Tongue (tissue), 1 donor: ENCODE measurements at regions not wholly inside any gene's neighbourhood (a gene's known extent, or its start where the extent isn't known, plus 50 kb on each side); places are given as distances from the start of the nearest gene placed in this dataset.

Source experiments
- DNase-seq: peaks from one replicate; pipeline ENCODE4 v3.0.0-alpha.2; 2015

DNA sequence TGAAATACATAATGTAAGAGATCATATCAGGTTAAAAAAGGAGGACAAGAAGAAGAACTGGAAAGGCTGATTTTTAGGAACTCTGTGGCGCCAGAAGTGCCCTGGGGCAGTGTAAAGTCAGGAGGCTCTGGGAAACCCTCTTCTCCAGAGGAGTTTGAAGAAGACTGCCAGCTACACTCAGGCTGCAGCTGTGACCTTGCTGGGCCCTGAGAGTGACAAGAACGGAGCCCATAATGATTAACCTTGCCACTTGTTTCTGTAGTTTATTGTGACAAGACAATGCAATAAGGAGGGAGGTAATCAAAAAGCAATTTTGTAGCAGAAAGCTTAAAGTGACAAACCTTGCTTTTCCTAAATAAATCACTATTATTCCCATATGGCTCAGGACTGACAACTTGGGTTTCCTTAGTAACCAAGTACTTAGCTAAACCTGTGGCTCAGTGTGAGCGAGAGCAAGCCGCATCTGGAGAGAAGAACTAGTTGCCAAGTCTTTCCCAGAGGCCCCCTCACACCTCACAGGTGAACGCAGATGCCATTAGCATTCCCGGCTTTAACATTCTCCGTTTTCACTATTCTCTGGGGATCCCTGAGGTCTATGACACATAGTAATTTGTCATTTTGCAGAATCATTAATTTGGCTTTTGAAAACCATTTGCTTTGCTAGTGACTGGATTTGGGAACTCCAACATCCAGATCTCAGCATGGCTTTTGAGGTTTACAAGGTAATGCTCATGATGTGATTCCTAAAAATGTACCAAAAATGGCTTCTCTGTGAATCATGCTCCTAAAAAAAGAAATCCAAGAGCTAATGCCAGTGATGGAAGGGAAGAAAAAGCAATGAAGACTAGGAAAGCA is 115.9 kb downstream of the OMA1 start:
- peak; percentile 11 for DNase-seq

DNA sequence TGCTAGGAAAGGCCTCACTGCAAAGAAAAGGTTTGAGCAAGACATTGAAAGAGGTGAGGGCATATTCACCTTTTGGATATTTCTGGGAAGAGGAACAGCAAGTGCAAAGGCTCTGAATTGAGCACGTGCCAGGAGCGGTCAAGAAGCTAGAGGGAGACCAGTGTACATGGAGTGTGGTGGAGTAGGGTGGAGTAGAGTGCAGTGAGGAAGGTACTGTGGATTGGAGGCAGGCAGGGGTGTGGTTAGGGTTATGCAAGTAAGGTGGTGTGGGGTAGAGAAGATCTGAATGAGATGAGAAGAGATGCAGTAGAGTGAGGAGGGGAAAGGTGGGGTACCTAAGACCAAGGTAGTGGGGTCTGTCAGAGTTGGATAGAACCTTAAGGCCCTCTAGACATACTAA is 119.6 kb downstream of the OMA1 start:
- DNase-seq: no peak

DNA sequence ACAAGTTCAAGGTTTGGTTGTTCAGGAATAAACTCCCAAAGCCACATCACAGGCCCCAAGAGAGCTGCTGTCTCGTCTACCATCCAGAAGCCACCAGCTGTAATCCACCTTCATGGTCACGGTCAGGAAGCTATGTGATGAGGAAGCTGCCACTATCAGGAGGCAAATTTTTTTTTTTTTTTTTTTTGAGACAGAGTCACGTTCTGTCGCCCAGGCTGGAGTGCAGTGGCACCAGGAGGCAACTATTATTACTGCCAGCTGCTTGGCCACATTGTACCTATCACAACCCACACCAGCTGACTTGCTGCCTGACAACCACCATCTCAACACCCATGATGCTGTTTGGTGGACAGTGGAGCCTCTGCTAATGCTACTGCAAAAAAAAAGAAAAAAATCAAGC is 124.1 kb downstream of the OMA1 start:
- no peak for DNase-seq

DNA sequence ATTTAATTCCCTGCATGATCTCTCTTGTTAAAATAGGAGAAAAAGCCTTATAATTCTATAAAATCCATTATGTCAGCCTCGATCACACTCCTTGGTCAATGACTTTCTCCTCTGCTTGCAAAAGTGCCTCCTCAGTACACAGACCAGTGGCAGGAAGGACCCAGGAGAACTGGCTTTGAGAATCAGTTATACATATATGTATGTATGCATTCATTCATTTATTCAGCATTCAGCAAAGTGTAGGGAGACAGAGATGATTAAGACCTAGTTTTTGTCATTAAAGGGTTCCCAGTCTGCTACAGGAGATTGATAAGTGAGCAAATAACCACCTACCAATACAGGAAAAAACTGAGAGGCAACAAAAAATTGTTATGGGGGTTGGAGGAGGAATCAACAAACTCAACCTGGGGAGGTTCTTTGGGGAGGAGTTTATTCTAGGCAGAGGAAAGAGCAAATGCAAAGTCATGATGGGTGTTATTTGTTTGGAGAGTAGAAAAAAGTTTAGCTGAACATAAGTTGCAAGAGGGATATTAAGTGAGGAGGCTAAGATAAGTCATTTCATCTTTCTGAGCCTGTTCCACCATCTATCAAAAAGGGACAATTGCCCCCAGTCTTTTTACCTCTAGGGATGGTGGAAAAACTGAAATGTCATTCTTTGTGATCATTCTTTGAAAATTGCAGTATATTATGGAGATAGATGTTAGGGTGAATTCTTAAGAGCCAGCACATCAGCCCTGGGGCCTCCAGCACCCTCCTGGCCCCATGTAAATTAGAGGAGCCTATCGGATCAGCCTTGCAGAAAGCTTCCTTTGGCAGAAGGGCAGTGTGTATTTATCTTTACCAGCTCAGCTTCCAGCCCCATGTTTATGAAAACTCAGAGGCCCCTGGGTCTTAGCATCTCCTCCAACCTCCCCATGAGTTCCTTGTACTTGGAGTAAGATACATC is 128.0 kb downstream of the OMA1 start:
- DNase-seq: no peak

DNA sequence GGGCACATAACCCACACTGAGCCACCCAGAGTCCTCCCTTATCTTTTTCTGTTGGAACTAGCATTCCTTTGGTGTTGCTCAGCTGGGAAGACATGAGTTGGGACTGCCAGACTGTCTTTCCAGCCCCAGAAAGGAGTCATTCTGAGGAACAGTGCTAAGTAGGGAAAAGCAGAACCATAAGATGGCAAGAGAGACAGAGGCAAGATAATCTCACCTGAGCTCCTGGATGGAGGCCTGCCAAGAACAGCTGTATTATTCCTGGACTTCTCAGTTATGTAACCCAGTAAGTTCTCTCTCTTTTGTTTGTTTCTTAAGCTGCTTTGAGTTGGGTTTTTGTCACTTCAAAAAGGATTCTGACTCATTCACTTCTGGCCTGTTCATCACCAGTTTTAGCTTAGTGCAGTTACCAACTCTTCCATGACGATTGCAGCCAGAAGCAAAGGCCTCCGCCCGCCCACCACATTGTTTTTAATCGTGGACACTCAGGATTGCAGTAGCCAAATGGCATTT is 134.4 kb downstream of the OMA1 start:
- no peak for DNase-seq

DNA sequence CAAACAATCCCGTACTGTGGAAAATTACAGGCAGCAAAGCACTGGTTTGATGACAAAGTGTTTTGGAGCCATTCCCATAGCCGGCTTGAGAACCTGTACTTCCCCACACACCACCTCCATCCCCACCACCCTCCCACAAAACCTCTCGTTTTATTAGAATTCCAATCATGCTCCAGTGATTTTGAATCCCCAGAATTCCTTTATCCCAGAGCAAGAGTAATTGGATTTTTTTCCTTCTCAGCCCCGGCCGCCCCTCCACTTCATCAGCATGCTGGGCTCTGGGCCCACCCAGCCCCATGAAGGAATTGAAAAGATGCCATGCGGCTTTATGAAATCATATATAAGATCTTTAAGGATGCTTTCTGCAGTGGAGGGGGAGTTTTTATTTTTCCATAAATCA is 136.6 kb downstream of the OMA1 start:
- no peak for DNase-seq

DNA sequence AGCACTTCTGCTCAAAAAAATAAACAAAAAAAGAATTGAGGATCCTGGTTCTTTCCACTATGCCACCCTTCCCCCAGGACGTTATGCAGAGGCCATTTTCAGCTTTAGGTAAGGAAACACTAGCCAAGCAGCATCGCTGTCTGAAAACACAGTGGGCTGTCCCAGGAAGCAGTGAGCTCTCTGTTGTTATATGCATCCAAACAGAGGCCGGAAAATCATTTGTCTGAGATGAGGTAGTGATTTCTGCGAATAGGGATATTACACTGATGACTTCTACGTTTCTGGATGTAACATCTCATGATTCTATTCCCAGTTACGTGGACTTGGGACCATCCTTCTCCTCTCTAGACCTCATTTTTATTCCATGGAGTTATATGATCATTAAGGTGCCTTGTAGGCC is 137.2 kb downstream of the OMA1 start:
- no peak for DNase-seq

DNA sequence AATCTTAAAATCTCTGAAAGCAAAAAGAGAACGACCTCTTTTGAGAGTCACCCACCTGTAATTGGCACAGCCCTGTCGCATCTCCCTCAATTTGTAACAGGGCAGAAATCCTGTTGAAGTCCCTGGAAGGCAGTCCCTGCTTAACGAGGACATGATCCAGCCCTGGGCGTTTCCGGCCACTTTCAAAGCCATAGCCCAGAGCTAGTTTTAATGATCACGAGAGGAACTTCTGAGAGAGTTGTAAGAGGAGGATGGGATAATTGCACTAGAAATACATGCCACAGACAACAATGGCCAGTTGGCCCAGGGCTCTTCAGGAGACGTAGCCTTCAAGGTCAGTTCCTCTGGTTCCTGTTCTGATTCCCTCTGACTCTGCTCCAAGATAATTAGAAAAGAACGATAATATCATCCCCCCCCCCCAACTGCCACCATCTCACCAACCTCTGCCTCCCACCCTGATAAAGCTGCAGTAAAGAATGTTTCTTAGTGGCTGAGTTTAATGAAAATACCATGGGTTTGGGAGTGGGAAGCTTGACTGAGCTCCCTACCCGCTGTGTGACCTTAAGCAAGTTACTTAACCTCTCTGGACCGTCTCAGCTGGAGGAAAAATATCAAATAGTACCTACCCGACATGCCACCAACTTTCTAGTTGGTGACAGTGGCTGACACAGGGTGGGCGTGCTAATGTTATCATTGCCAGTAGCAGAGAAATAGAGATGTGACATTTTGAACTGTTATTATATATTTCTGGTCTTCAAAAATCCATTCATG is 140.0 kb downstream of the OMA1 start:
- no peak for DNase-seq

DNA sequence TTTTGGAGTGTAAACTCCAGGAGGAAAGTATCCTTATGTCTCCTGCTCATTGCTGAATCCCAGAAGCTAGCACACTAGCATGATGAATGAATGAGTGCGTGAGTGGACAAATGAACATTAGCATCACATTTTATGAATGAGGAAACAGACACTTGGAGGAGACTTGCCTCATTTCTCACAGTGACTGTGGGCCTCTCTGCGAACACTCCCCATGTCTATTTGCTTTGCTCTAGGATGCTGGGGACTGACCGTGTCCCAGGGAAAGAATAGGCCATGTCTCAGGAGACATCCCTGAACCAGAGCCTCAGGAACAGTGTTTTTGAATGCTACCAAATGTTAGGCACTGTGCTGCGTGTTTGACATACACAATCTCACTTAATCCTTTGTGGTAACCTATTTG is 140.9 kb downstream of the OMA1 start:
- no peak for DNase-seq

DNA sequence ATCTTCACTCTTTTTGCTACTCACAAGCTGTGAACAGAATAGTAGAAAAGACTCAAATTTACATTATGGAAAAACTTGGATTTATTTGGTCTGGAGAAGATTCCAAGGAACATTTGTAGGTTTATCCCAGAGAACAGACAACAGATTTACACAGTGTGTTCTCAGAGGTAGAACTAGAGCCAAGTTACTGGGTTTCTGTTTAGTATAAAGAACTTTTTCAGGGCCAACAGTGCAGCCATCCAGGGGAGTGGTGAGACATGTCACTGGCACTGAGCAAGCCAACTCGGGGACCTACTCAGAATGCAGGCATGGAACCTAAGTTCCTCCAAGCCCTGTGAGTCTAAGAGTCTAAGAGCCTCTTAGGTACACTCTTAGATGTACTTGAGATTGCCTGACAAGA is 142.6 kb downstream of the OMA1 start:
- no peak for DNase-seq

DNA sequence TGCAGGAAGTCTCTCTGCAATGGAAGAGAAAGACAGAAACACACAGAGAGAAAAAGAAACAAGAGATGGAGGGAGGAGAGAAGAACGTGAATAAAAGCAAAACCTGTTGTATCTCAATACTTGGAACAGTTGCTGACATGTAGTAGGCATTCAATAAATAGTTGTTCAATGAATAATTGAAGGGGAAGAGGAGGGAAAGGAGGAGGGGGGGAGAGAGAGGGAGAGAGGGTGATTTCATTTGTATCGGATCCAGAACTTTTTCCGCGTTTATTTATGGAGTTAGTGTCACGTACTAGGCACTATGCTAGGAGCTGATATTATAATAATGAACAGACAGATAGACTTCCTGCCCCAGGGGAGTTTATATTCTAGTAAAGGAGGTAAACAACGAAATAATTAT is 144.1 kb downstream of the OMA1 start:
- no peak for DNase-seq

DNA sequence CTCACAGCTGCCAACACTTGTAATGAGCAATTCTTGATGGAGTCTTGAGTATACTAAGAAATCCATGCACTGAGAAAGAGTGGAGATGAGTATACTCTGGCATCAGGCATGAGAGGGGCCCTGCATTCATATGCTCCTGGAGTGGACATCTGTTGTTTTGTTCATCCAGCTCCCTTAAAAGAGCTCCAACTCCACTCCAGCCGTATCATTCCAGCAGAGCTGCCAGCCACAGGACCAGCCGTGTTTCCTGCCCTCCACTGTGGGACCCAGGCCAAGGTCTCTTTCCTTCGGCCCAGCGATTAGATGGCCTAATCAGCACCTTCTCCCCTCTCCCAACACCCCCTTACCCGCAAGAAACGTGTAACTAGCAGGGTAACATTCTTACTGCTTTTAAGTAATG is 144.5 kb downstream of the OMA1 start:
- no peak for DNase-seq

DNA sequence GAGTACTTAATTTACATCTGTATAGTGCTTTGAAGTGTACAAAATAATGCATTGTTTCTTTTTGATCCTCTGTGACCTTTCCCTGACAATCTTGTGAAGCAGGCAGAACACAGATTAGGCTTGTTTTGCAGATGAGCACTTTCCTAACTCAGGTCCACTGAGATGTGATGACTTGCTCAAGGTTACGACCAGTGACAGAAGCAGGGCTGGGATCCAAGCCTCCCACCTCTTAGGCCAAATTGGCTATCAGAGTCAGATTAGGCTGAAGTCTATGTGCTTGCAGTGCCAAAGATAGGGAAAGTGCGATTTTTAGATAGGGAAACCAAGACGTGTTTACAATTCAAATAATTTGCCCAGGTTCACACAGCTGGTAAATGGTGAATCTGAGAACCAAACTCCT is 147.3 kb downstream of the OMA1 start:
- no peak for DNase-seq

DNA sequence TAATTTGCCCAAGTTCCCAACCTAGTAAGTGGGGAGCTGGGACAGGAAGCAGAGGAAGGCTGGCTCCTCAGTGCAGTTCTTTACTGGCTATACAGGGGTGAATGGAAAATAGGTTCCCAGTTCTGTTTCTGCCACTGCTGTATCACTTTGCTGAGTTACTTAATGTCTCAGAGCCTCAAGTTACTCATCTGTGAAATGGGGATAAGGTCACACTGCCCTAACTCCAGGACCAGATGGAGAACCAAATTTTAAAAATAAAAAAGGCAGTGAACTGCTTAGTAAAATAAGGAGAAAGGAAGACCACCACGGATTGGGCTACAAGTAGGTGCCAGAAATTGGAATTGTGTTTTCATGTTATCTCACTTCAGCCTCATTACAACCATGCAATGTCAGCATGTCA is 147.8 kb downstream of the OMA1 start:
- no peak for DNase-seq

DNA sequence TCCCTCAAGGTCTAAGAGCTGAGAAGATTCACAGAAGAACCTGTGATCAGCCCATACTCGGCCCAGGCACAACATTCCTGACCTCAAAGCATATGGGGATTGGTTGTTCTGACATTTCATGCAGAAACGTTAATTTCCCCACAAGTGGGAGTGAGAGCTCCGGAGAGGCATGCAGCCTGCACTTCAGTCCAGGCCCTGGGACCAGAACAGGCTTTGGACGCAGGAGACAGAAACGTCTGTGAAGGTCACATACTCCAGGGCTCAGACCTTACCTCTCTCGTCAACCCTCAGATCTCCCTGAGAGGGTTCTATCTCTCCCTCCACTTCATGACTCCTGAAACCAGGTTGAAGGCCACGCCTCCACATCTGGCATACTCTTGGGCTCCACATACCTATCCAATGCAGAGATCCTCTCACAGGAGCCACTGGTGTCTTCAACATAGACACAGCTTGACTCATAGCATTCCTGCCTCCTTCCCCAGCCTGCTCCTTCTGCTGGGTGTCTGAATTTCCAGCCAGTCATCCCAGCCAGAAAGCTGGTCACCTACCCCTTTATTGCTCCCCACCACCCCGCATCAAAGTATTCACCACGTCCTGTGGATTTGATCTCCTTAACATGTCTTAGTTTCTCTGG is 149.2 kb downstream of the OMA1 start:
- no peak for DNase-seq

DNA sequence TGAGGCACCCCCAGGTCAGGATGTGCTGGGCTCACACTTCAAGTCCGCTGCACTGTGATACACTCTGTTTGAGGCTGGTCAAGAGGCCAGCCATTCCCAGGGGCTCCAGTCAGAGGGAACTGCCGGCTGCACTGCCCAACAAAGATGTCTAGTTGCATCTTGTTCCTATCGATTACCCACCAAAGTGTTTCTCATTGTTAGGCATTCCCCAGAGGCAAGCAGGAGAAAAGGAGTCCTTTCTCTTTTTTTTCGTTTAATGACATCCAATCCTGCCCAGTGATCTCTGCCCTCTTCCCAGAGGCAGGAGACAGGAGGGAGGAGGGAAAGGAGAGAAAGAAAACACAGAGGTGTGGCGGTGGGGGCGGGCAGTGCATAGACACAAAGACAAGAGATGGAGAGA is 150.4 kb downstream of the OMA1 start:
- DNase-seq: no peak

DNA sequence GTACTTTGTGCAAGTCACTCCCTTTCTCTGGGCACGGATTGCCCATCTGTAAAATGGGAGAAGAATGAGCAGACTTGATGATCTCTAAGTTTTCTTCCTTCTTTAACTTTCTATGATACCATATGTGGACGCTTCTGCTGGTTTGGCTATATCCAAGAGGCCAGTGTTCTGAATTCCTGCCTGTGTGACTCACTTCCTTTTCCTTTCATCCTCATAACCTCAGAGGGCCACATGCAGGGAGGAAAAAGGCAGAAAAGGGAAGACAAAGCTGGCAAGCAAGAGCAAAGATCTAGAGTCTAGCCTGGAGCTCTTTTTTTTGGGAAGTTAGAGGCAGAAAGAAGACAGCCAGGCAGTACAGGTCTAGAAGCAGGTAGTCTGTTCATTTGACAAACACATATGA is 151.2 kb downstream of the OMA1 start:
- no peak for DNase-seq

DNA sequence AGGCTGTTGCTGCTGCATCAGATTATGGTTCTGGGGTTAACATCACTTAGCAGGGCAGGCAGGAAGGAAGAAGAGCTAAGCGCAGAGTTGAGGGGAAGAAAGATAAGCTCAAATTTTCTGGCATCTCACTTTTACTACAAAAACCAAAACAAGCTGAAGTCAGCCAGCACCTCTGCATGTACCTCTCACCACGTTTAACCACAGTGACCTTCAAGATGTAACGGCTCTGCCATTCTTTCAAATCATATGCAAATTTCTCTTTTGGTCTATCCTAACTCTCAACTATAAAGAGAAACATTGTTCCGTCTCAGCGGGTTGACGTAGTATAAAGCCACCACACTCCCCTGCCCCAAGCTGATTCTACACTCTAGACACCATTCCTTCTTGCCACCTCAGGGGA is 154.4 kb downstream of the OMA1 start:
- no peak for DNase-seq

DNA sequence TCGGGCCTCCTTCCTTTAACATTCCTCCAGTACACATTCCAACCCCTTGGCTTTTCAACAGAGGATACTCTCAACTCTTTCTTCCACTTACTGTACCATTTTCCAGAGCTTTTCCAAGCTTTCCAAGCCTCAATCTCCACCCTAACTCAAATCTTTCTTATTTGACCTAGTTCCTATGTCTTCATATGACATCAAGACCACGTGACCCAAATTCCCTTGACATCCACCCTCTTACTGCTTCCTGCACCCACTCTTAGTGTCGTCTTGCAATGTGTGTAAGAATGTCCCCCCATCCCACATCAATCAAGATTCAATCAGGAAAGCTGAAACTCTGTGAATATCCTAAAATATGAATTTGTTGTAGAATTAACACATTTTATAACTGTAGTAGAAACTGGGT is 155.0 kb downstream of the OMA1 start:
- no peak for DNase-seq

DNA sequence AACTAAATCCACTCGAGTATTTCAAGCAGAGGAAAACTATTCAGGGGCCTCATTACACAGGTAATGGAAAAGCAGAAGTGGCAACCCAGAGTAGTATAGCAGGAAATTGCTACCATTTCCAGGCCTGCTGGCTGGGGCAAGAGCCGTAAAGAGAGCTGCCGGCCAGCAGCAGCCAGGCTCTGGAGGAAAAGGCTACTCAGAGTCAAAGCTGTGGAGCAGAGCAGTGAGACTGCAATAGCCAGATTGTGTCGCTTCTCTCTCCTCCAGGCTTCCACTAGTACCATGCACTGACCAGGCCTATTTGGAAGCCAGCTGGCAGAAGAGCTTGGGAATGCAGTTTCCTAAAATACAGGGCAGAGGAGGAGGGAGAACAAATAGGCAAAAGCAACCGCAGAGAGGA is 155.5 kb downstream of the OMA1 start:
- DNase-seq: no peak

DNA sequence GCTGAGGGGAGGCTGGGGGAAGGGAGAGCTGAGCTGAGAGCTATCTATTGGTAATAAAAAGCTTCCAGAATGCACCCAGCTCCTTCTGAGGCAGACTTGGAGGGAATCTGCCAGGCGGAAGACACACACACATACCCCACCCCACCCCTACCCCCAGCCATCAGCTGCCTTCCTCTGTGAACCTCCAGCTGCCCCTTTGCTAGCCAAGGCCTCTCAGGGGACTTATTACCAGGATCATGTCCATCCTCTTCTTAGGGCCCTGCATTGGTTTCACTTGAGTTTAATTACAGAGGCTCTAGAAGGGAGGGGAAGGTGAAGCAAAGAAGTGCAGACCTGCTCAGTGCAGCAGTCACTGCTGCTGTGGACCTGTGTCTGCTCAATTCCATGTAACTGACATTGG is 156.4 kb downstream of the OMA1 start:
- DNase-seq: no peak

DNA sequence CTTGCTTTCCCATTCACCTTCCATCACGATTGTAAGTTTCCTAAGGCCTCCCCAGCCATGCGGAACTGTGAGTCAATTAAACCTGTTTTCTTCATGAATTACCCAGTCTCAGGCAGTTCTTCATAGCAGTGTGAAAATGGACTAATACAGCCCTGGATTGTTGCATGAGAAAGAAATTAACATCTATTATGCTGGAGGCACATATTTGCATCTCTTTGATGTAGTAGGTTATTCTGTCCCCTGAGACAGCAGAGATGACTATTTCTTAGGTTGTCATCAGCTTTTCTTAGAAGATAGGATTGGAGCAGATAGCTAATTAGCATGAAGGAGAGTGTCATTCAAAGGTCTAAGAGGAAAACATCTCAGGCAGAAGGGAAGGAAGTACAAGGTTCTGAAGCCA is 166.2 kb downstream of the OMA1 start:
- no peak for DNase-seq
